ENCODE measurements at regions not wholly inside any gene's neighbourhood (a gene's known extent, or its start where the extent isn't known, plus 50 kb on each side); places are given as distances from the start of the nearest gene placed in this dataset.

GRCh38 chr6:4434655-4435054 lies 299.3 kb upstream of the ECI2 start:
- TF ChIP-seq EP300 (IDR thresholded peaks at IDR 0.05), result no peak
- no peak for TF ChIP-seq CTCF (IDR thresholded peaks at IDR 0.05)

All from gastroesophageal sphincter (tissue), 3 donors.